Hepatocyte (in vitro differentiated cells): ENCODE measurements at regions not wholly inside any gene's neighbourhood (a gene's known extent, or its start where the extent isn't known, plus 50 kb on each side); places are given as distances from the start of the nearest gene placed in this dataset.

ENCODE experiments used
- CTCF ChIP-seq: fragments of 200-600 bp; sonication (generic); IDR thresholded peaks from 2 replicates; pipeline ENCODE4 v1.5.1; 2016; ENCODE audit warnings: antibody characterized with exemption, mild to moderate bottlenecking; ENCODE audit not compliant: poor library complexity
- EZH2 ChIP-seq: fragments of 200-600 bp; sonication (generic); IDR thresholded peaks from 2 replicates; pipeline ENCODE4 v1.6.1; 2016; ENCODE audit warnings: antibody characterized with exemption, mild to moderate bottlenecking, borderline replicate concordance
- EZH2phosphoT487 ChIP-seq: fragments of 200-600 bp; sonication (generic); IDR thresholded peaks from one replicate; pipeline ENCODE4 v1.6.1; 2018; ENCODE audit warnings: antibody characterized with exemption, mild to moderate bottlenecking, low read depth, moderate library complexity; ENCODE audit not compliant: unreplicated experiment, severe bottlenecking

GRCh38 chr10:29946953-29947700, 112.3 kb downstream of the JCAD start:
- TF ChIP-seq CTCF (no peak), EZH2phosphoT487 (no peak), EZH2 (no peak)
